ENCODE measurements at regions not wholly inside any gene's neighbourhood (a gene's known extent, or its start where the extent isn't known, plus 50 kb on each side); places are given as distances from the start of the nearest gene placed in this dataset.

DNA sequence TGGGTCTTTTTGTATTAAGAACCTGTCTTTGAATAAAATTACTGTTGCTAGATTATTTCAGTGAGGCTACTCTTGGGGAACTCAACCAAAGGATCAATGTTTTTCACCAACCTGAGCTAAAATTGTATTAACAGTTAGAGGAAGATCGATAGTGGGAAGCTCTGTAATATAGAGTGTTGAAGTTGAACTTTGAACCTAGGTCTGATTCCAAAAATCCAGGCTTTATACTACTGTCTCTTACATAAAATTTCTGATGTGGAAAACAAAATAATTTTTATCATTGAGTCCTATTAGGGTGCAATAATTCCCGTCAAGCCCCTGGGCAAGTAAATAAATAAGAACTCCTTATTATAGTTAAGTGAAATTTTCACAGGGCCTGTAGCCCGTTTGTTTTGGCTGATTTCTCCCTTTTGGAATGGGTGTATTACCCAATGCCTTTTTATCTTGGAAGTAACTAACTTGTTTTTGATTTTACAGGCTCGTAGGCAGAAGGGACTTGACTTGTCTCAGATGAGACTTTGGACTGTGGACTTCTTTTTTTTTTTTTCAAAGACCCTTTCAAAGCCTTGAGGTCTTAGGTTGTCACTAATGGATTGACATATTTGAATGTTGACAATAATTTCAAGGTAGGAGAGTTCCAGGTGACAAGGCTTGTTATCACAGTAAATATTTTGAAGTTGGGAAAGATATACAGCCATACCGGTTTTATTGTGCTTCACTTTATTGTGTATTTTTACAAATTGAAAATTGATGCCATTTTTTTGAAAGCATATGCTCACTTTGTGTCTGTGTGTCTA is 276.1 kb downstream of the NFKBIZ start:
- Histone ChIP-seq H3K36me3 (ENCODE audit: insufficient read depth, low read length) (no peaks in the 10 kb centered on the region), H3K9me3 (ENCODE audit: low read length) (peaks cover 4% of the 10 kb centered on the region), H3K4me3 (ENCODE audit: low read length) (no peak overlapping the region), H3K27ac (ENCODE audit: low read depth, low read length) (no peak overlapping the region), H3K4me1 (ENCODE audit: insufficient read depth, low read length) (peaks cover 5% of the 10 kb centered on the region), H3K27me3 (ENCODE audit: insufficient read depth, low read length, poor library complexity, severe bottlenecking) (no peaks in the 10 kb centered on the region)
- H3K4me3 Mint-ChIP-seq = no peak overlapping the region
- ChIA-PET CTCF (no interaction called here), POLR2A (no interaction called here)
- H3K36me3 Mint-ChIP-seq = peaks cover 0 to 30% (median 0%) of the 10 kb centered on the region in 3 donors
- H3K27me3 Mint-ChIP-seq = no peaks in the 10 kb centered on the region
- H3K4me1 Mint-ChIP-seq = no peaks in the 10 kb centered on the region
- DNase-seq = no peak
- H3K9me3 Mint-ChIP-seq = peaks cover 7 to 26% (median 15%) of the 10 kb centered on the region in 5 donors
- no peak overlapping the region for H3K27ac Mint-ChIP-seq

DNA sequence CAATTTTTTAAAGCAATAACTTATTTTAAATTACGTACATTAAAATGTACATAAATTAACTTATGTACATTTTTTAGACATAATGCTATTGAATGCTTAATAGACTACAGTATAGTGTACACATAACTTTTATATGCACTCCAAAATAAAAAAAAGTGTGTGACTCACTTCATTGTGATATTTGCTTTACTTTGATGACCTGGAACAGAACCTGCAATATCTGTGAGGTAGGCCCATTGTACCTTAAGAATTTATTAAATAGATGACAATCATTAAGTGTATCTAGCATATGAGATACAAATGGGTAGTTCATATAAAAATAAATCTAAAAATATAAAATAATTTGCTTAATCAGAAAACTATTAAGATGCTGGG is 276.7 kb downstream of the NFKBIZ start:
- Histone ChIP-seq H3K4me1 (ENCODE audit: insufficient read depth, low read length) (peaks cover 7% of the 10 kb centered on the region), H3K4me3 (ENCODE audit: low read length) (no peak overlapping the region), H3K27me3 (ENCODE audit: insufficient read depth, low read length, poor library complexity, severe bottlenecking) (no peaks in the 10 kb centered on the region), H3K36me3 (ENCODE audit: insufficient read depth, low read length) (no peaks in the 10 kb centered on the region), H3K9me3 (ENCODE audit: low read length) (peaks cover 4% of the 10 kb centered on the region), H3K27ac (ENCODE audit: low read depth, low read length) (no peak overlapping the region)
- CTCF ChIA-PET = no interaction called here
- Mint-ChIP-seq H3K27ac (no peak overlapping the region), H3K9me3 (peaks cover 7 to 26% (median 15%) of the 10 kb centered on the region in 5 donors), H3K4me1 (no peaks in the 10 kb centered on the region), H3K27me3 (no peaks in the 10 kb centered on the region), H3K4me3 (no peak overlapping the region), H3K36me3 (peaks cover 0 to 26% (median 0%) of the 10 kb centered on the region in 3 donors)
- no peak for DNase-seq
- POLR2A ChIA-PET = no interaction called here

DNA sequence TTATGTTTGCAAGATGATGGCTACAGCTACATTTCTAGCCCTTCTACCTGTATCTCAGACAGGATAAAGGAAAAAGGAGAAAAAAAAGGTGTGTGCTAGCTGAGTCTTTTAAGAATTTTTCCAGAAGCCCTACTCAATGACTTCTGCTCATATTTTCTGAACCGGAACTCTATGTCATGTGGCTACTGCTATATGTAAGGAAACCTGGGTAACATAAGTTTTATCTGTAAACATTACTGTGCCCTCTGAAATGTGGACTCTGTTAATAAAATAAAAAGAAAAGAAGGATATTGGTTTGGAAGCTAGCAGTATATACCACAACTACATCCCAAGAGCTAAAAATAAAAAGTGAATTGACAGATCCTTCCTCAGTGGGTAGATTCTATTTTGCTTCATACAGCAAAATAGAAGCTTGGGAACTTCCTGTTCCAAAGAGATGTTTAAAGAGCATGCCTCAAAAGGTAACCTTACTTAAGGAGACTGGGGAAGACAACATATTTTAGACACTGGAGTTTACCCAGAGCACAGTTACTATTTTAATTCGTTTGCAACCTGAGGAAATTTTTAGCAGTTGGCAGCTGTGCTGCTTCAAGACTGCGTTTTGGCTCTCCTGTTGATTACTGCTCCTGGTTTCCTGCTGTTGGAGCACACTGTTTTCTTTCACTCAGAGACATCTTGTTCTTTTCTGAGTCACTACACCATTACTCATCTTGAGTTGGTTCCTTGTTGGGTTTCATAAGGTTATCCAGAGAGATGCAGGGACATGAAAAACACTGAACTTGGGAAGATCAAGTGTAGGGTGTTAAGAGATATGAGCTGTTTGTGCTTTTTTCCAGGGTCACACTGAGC is 280.7 kb downstream of the NFKBIZ start:
- no peak overlapping the region for H3K4me3 ChIP-seq (ENCODE audit: low read length)
- Mint-ChIP-seq H3K36me3 (no peaks in the 10 kb centered on the region), H3K4me1 (no peaks in the 10 kb centered on the region), H3K4me3 (no peak overlapping the region), H3K9me3 (peaks cover 0 to 3% (median 0%) of the 10 kb centered on the region in 5 donors), H3K27ac (no peak overlapping the region), H3K27me3 (no peaks in the 10 kb centered on the region)
- no peak overlapping the region for H3K27ac ChIP-seq (ENCODE audit: low read depth, low read length)
- ChIA-PET CTCF (interaction anchor here (0.9 kb wide), 1 partner anchor 10 kb away, joined by 3 read pairs; no protein-coding TSS in a partner anchor), POLR2A (no interaction called here)
- H3K36me3 ChIP-seq (ENCODE audit: insufficient read depth, low read length) = no peaks in the 10 kb centered on the region
- peaks cover 7% of the 10 kb centered on the region for H3K4me1 ChIP-seq (ENCODE audit: insufficient read depth, low read length)
- DNase-seq = no peak
- H3K9me3 ChIP-seq (ENCODE audit: low read length) = no peaks in the 10 kb centered on the region
- no peaks in the 10 kb centered on the region for H3K27me3 ChIP-seq (ENCODE audit: insufficient read depth, low read length, poor library complexity, severe bottlenecking)

DNA sequence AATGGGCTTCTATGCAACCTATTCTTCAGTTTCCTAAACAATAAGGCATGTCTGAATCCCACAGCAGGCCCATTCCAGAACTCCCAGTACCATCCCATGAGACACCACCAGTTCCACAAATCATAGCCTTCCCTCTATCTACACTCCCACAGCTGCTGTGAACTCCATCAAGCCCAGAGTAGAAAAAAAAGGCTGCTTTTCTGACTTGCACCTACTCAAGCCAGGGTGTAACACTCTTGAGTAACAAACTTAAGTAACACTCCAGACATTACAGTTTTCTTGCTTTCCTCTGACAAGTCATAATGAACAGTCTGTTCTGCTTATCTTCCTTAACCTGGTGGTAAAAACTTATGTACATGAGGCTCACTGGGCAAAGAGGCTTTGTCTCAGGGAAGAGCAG is 283.1 kb downstream of the NFKBIZ start:
- H3K9me3 Mint-ChIP-seq = peaks cover 0 to 3% (median 0%) of the 10 kb centered on the region in 5 donors
- no peaks in the 10 kb centered on the region for H3K36me3 ChIP-seq (ENCODE audit: insufficient read depth, low read length)
- no peak overlapping the region for H3K27ac ChIP-seq (ENCODE audit: low read depth, low read length)
- no peak overlapping the region for H3K27ac Mint-ChIP-seq
- no peaks in the 10 kb centered on the region for H3K4me1 Mint-ChIP-seq
- no peaks in the 10 kb centered on the region for H3K9me3 ChIP-seq (ENCODE audit: low read length)
- H3K4me1 ChIP-seq (ENCODE audit: insufficient read depth, low read length) = peaks cover 7% of the 10 kb centered on the region
- no peak for DNase-seq
- H3K27me3 Mint-ChIP-seq = peaks cover 0 to 3% of the 10 kb centered on the region in 2 donors
- no peaks in the 10 kb centered on the region for H3K27me3 ChIP-seq (ENCODE audit: insufficient read depth, low read length, poor library complexity, severe bottlenecking)
- ChIA-PET POLR2A (no interaction called here), CTCF (no interaction called here)
- no peak overlapping the region for H3K4me3 Mint-ChIP-seq
- no peaks in the 10 kb centered on the region for H3K36me3 Mint-ChIP-seq
- no peak overlapping the region for H3K4me3 ChIP-seq (ENCODE audit: low read length)

DNA sequence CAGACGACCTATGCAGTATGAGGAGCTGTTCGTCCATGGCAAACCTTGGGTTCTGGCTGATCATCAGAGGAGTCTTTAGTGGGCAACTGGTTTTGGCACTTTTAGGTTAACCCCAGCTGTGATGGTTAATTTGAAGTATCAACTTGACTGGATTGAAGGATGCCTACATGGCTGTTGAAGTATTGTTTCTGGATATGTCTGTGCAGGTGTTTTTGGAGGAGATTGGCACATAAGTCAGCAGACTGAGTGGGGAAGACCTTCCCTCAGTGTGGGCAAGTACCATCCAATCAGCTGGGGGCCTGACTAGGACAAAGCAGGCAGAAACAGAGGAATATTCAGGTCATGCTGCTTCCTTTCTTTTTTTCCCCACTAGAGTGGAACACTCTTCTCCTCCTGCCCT is 284.1 kb downstream of the NFKBIZ start:
- peaks cover 0 to 3% of the 10 kb centered on the region in 2 donors for H3K27me3 Mint-ChIP-seq
- H3K4me3 Mint-ChIP-seq = no peak overlapping the region
- no peaks in the 10 kb centered on the region for H3K4me1 Mint-ChIP-seq
- H3K27ac Mint-ChIP-seq = no peak overlapping the region
- CTCF ChIA-PET = no interaction called here
- no peaks in the 10 kb centered on the region for H3K27me3 ChIP-seq (ENCODE audit: insufficient read depth, low read length, poor library complexity, severe bottlenecking)
- no peaks in the 10 kb centered on the region for H3K9me3 Mint-ChIP-seq
- H3K4me3 ChIP-seq (ENCODE audit: low read length) = no peak overlapping the region
- H3K4me1 ChIP-seq (ENCODE audit: insufficient read depth, low read length) = peaks cover 7% of the 10 kb centered on the region
- DNase-seq = no peak
- no peak overlapping the region for H3K27ac ChIP-seq (ENCODE audit: low read depth, low read length)
- POLR2A ChIA-PET = interaction anchor here (0.7 kb wide), 1 partner anchor 14 kb away, joined by 3 read pairs; no protein-coding TSS in a partner anchor
- no peaks in the 10 kb centered on the region for H3K36me3 Mint-ChIP-seq
- no peaks in the 10 kb centered on the region for H3K9me3 ChIP-seq (ENCODE audit: low read length)
- no peaks in the 10 kb centered on the region for H3K36me3 ChIP-seq (ENCODE audit: insufficient read depth, low read length)

DNA sequence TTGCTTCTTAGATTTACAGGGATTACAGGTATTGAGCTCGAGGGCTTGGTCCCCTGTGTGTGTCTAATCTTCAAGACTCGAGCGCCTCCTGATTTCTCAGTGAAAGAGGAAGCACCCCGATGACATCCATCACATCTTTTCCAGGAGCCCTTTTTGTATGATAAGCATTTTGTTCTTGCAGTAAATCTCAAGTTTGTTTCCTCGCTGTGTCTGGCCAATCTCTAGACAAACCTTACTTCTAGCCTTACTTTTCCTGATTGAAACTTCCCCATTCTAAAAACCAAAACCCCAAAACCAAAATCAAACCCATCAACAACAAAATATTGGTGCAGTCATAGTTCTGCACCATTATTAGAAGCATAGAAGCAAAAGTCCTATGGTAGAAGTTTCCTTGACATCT is 286.0 kb downstream of the NFKBIZ start:
- ChIA-PET POLR2A (no interaction called here), CTCF (no interaction called here)
- Histone ChIP-seq H3K4me3 (ENCODE audit: low read length) (no peak overlapping the region), H3K36me3 (ENCODE audit: insufficient read depth, low read length) (no peaks in the 10 kb centered on the region), H3K4me1 (ENCODE audit: insufficient read depth, low read length) (peaks cover 3% of the 10 kb centered on the region), H3K27ac (ENCODE audit: low read depth, low read length) (no peak overlapping the region), H3K9me3 (ENCODE audit: low read length) (no peaks in the 10 kb centered on the region), H3K27me3 (ENCODE audit: insufficient read depth, low read length, poor library complexity, severe bottlenecking) (no peaks in the 10 kb centered on the region)
- Mint-ChIP-seq H3K9me3 (no peaks in the 10 kb centered on the region), H3K4me1 (no peaks in the 10 kb centered on the region), H3K27ac (no peak overlapping the region), H3K36me3 (peaks cover 0 to 2% (median 0%) of the 10 kb centered on the region in 3 donors), H3K27me3 (peaks cover 3% of the 10 kb centered on the region in 2 donors), H3K4me3 (no peak overlapping the region)
- no peak for DNase-seq

DNA sequence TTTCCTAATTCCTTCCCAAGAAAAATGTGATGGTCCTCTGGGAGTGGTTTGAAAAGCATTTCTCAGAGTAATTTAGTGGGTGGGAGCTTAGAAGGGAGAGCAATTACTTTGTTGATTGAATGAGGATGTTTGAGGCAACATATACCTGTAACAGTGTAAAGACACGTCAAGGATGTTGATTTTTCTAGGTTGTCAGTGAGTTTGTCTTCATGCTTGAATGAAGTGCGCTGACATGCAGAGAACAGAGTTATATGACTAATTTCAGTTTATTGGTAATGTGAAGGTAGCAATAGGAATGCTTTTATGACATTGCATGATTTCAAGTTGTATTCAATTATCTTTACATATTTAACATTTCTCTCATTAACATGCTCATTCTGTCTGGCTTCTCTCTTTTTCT is 286.9 kb downstream of the NFKBIZ start:
- no peak for DNase-seq
- H3K4me3 ChIP-seq (ENCODE audit: low read length) = no peak overlapping the region
- no peaks in the 10 kb centered on the region for H3K4me1 Mint-ChIP-seq
- H3K36me3 ChIP-seq (ENCODE audit: insufficient read depth, low read length) = no peaks in the 10 kb centered on the region
- H3K9me3 Mint-ChIP-seq = no peaks in the 10 kb centered on the region
- no peak overlapping the region for H3K27ac ChIP-seq (ENCODE audit: low read depth, low read length)
- H3K4me3 Mint-ChIP-seq = no peak overlapping the region
- no peaks in the 10 kb centered on the region for H3K27me3 ChIP-seq (ENCODE audit: insufficient read depth, low read length, poor library complexity, severe bottlenecking)
- H3K9me3 ChIP-seq (ENCODE audit: low read length) = no peaks in the 10 kb centered on the region
- no peaks in the 10 kb centered on the region for H3K4me1 ChIP-seq (ENCODE audit: insufficient read depth, low read length)
- peaks cover 0 to 2% (median 0%) of the 10 kb centered on the region in 3 donors for H3K36me3 Mint-ChIP-seq
- ChIA-PET CTCF (no interaction called here), POLR2A (no interaction called here)
- no peak overlapping the region for H3K27ac Mint-ChIP-seq
- peaks cover 3% of the 10 kb centered on the region in 2 donors for H3K27me3 Mint-ChIP-seq

DNA sequence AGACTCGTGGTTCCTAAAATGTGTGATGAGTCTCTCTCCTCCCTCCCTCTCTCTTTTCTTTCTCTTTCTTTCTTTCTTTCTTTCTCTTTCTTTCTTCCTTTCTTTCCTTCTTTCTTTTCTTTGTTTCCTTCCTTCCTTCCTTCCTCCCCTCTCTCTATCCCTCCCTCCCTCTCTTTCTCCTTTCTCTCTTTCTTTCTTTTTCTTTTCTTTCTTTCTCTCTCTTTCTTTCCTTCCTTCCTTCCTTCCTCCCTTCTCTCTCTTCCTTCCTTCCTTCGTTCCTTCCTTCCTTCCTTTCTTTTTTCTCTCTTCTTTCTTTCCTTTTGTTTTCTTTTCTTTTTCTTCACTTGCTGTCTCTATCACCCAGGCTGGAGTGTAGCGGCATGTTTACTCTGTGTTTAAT is 290.8 kb downstream of the NFKBIZ start:
- H3K4me1 Mint-ChIP-seq = no peaks in the 10 kb centered on the region
- Histone ChIP-seq H3K27me3 (ENCODE audit: insufficient read depth, low read length, poor library complexity, severe bottlenecking) (no peaks in the 10 kb centered on the region), H3K36me3 (ENCODE audit: insufficient read depth, low read length) (no peaks in the 10 kb centered on the region), H3K27ac (ENCODE audit: low read depth, low read length) (no peak overlapping the region), H3K9me3 (ENCODE audit: low read length) (no peaks in the 10 kb centered on the region), H3K4me1 (ENCODE audit: insufficient read depth, low read length) (no peaks in the 10 kb centered on the region), H3K4me3 (ENCODE audit: low read length) (no peak overlapping the region)
- no peak for DNase-seq
- H3K4me3 Mint-ChIP-seq = no peak overlapping the region
- ChIA-PET POLR2A (no interaction called here), CTCF (interaction anchor here (1.0 kb wide), 1 partner anchor 10 kb away, joined by 3 read pairs; no protein-coding TSS in a partner anchor)
- H3K9me3 Mint-ChIP-seq = no peaks in the 10 kb centered on the region
- peak overlapping the region in 1 of 8 donors; percentile 14 for H3K27ac Mint-ChIP-seq
- H3K36me3 Mint-ChIP-seq = peaks cover 0 to 2% (median 0%) of the 10 kb centered on the region in 3 donors
- peaks cover 3 to 5% of the 10 kb centered on the region in 2 donors for H3K27me3 Mint-ChIP-seq

All from CD8-positive, alpha-beta memory T cell (primary cell).